NCI-H2227 (cell line): ENCODE measurements at regions not wholly inside any gene's neighbourhood (a gene's known extent, or its start where the extent isn't known, plus 50 kb on each side); places are given as distances from the start of the nearest gene placed in this dataset.
"Not testable (repeated sequence)": the region's sequence is repeated elsewhere in the genome, so short reads cannot be mapped to it uniquely, and the experiment has no call there.

Experiments used
- DNase-seq: peaks from one replicate; lab custom pipeline; 2025; ENCODE audit not compliant: unreplicated experiment; lab: John Stamatoyannopoulos, UW

GRCh38 chr2:84152462-84152861, 306.6 kb downstream of the SUCLG1 start:
- DNase-seq: no peak

GRCh38 chr2:84144345-84144744, 314.7 kb downstream of the SUCLG1 start:
- DNase-seq: no peak

- no peak for DNase-seq
These were observed 322.0 kb downstream of the SUCLG1 start for GRCh38 chr2:84137034-84137433.

GRCh38 chr2:84132370-84132769, 326.7 kb downstream of the SUCLG1 start:
- no peak for DNase-seq

GRCh38 chr2:84131278-84131830, 327.7 kb downstream of the SUCLG1 start:
- no peak for DNase-seq

GRCh38 chr2:84129018-84129417, 330.1 kb downstream of the SUCLG1 start:
- DNase-seq: no peak

- DNase-seq: not testable (repeated sequence)
These were observed 331.3 kb downstream of the SUCLG1 start for GRCh38 chr2:84127812-84128211.

GRCh38 chr2:84126530-84126929, 332.6 kb downstream of the SUCLG1 start:
- no peak for DNase-seq

- DNase-seq: no peak
These were observed 333.0 kb downstream of the SUCLG1 start for GRCh38 chr2:84126084-84126483.

- DNase-seq: no peak
These were observed 342.9 kb downstream of the SUCLG1 start for GRCh38 chr2:84116143-84116542.

GRCh38 chr2:84115173-84115857, 343.8 kb downstream of the SUCLG1 start:
- DNase-seq: no peak

GRCh38 chr2:84103816-84104527, 355.1 kb downstream of the SUCLG1 start:
- not testable (repeated sequence) for DNase-seq

GRCh38 chr2:84102274-84102673, 356.8 kb downstream of the SUCLG1 start:
- DNase-seq: no peak

- no peak for DNase-seq
These were observed 370.4 kb downstream of the SUCLG1 start for GRCh38 chr2:84088656-84089055.

- DNase-seq: no peak
These were observed 373.5 kb downstream of the SUCLG1 start for GRCh38 chr2:84085562-84085961.

- DNase-seq: no peak
These were observed 374.2 kb downstream of the SUCLG1 start for GRCh38 chr2:84084856-84085255.

GRCh38 chr2:84083984-84084383, 375.1 kb downstream of the SUCLG1 start:
- no peak for DNase-seq

- no peak for DNase-seq
These were observed 380.6 kb downstream of the SUCLG1 start for GRCh38 chr2:84078471-84078870.

GRCh38 chr2:84077496-84077895, 381.6 kb downstream of the SUCLG1 start:
- DNase-seq: no peak

- no peak for DNase-seq
These were observed 388.0 kb downstream of the SUCLG1 start for GRCh38 chr2:84071050-84071449.

GRCh38 chr2:84065857-84066256, 393.2 kb downstream of the SUCLG1 start:
- DNase-seq: no peak

- DNase-seq: no peak
These were observed 401.0 kb downstream of the SUCLG1 start for GRCh38 chr2:84057917-84058560.
